GM19455 (cell line): ENCODE measurements at regions not wholly inside any gene's neighbourhood (a gene's known extent, or its start where the extent isn't known, plus 50 kb on each side); places are given as distances from the start of the nearest gene placed in this dataset.

Experiments used
- ATAC-seq: cut with Tn5 transposase; IDR thresholded peaks from one replicate; pipeline ENCODE4 v1.9.1; 2021; ENCODE audit not compliant: unreplicated experiment

DNA sequence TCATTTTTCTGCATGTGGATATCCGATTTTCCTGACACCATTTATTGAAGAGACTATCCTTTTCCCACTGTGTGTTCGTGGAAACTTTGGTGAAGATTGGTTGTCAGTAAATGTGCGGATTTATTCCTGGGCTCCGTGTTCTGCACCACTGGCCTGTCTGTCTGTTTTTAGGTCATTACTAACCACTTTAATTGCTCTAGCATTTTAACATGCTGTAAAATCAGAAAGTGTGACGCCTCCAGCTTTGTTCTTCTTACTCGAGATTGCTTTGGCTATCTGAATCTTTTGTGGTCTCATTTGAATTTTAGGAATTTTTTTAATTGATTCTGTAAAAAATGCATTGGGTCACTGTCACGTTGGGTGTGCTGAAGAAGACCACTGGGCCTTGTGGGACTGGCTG is 1458.7 kb downstream of the AACS start:
- no peak for ATAC-seq

DNA sequence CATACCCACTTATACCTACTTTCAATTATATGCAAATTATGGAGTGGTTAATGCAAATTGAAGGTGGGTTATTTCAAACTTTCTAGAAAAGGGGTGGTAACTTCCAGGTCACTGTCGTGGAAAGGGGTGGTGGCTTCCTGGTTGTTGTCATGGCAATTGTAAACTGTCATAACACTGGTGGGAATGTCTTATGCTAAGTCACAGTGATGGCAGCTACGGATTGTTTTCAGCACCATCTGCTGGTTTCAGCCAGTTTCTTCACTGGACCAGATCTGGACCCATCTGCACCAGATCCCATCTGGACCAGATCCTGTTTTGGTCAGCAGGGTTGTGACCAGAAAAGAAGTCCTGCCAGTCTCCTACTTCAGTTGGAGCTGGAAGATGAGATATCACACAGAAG is 1469.3 kb downstream of the AACS start:
- ATAC-seq: no peak

DNA sequence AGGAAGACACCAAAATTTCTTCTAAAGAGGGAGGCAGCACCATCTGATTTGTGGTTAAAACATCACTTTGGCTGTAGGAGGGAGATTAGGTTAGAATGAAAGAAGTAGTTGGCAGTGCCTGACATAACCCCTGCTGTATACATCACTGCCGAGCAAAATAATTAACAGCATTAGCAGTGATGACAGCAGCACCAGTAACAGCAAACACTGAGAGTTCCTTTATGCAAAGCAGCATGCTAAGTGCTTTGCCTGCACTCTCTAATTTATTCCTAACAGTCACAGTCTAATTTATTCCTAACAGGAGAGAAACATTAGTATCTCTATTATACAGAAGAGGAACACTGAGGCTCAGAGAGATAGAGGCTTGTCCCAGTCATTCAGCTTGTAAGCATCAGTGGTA is 1469.7 kb downstream of the AACS start:
- ATAC-seq: no peak

DNA sequence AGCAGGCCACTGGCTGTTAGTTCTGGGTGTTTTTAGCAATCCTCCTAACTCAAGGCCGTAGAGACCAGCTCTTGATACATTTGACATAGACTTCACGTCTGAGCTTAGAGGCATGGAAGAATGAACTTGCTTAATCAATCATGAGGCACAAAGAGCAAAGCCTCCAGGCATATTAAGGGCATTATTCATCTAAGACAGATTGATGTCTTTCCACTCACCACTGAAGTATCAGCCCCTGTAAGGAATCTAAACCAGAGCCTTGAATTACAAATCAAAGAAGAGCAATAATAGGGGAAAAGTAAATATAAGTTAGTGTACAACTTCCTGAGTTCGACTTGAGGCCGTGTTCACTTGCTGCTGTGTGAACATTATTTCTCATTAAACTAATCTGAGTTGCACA is 1470.7 kb downstream of the AACS start:
- no peak for ATAC-seq

DNA sequence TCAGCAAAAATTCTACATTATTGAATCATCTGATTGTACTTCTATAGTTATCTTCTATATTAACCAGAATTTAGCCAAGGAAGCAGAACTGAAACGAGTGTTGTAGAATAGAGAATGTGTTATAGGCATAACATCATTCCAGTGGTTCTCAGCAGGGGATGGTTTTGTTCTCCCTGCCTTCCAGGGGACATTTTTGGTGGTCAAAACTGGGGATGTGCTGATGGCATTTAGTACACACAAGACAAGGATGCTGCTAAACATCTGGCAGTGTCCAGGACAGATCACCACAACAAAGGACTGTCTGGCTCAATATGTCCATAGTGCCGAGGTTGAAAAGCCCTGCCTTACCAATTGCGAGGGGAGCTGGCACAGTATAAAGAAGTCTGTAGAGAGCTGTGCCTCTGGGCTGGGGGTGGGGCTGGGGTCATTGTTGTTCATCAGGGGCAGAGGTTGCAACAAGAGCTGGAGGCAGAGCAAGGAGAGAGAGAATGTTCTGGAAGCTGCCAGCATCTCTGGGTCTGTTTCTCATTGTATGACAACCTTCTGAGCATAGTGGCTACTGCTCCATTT is 1472.8 kb downstream of the AACS start:
- no peak for ATAC-seq

DNA sequence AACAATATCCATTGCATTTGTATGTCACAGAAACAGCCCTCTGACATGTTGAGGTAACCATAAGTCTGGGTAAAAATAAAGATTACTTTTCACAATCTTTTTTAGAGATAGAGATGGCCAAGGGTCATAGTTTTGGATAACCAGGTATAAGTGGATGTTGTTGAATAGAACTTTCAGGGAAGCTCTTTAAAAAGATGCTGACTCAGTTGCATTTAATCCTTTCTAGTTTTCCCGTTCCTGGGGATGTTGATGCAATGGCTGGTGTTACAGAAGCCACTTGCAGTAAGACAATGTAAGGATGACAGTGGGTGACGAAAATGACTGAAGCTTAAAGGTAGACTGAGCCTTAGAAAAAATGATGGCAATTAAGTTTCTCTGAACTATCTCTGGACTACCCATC is 1473.7 kb downstream of the AACS start:
- no peak for ATAC-seq

DNA sequence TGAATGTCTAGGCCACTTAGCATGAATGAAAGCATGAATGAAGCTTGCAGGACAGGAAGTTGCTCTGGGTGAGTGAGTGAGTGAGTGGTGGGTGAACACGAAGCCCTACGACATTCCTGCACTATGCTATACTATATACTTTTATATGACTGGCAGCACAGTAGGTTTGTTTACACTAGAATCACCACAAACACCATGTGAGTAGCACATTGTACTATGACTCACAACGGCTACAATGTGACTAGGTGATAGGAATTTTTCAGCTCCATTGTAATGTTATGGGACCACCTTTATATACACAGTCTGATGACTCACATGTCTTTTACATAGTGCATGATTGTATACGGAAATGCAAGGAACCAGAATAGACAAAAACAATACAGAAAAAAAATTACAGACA is 1480.2 kb downstream of the AACS start:
- ATAC-seq: no peak

DNA sequence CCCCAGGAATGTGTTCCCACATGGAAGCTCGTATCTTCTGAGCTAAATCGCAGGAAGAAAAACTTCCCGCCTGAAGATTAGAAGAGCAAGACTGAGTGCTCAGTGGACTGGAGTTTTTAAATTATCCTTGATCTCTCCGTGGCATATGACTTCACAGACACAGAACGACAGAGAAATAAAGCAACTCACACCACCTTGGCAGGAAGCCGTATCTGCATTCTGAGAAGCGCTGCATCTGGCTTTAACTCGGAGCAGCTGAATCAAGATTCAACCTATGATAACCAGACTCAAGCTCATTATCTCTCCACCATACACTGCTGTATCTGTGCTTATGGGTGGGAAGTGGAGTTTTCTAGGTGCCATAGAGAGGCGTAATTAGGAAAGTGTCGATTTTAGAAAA is 1482.7 kb downstream of the AACS start:
- no peak for ATAC-seq

DNA sequence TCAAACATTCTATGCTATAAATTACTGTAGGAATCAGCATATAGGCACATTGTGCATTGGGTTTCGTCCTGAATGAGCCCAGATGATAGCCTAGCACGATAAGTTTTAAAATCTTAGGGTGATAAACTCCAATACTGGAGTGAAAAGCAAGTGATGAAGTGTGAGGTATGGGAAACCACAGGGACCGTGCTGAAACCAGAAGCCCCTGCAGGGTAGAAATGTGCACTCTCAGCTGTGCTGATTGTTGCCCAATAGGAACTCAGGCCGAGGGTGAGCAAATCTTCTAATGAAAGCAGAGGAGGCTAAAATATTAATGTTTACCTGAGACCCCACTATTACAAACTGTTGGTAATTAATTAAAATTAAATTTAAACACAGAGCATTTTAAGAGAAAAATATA is 1486.6 kb downstream of the AACS start:
- ATAC-seq: no peak

DNA sequence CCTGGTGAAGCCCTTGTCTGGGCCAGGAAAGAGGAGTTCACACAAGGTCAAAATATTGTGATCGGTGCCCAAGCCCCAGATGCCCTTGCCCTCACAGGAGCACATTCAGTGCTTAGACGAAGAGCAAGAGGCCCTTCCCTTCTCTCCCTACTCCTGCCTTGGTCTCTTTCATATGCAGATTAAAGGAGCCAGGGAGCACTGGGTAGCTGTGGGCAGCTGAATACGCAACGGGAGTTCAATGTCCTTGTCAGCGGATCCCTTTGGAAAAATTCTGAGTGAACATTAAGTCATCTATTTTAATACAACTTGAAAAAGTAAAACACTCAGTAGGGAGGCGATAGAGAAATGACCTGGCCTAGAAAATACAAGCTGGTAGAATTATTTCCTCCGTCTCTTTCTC is 1489.4 kb downstream of the AACS start:
- ATAC-seq: no peak

DNA sequence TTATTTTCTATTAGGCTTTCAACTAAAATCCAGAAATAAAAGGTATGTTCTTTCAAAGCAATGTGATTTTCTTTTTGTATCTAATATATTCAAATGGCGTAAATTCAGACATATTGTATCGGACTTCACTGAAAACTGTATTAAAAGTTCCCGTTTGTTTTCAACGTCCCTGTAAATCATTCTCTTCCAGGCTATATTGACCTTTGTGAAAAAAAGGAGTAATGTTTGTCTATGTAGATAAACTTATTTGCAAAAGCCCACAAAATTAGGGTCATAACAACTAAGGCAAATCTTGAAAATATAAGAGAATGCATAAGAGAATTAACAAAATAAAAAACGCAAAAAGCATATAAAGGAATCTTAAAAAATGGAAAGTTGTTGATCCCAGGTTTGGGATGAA is 1492.4 kb downstream of the AACS start:
- ATAC-seq: no peak

DNA sequence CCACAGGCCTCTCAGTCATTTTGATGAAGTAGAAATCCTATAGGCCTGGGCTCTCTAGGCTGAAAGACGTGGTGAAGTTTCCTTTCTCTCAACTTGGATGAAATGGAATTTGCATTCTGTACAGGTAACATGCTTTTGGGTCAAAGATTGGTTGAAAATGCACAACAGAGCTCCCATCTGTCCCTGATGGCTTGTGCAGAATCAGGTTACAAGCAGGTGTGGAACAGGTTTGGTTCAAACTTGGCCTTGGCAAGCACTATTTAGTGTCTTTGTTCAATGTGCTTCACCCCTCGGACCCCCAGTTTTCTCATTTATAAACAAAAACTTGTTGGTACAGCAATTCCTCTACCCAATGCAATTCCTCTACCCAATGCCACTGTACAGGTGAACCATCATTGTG is 1493.0 kb downstream of the AACS start:
- ATAC-seq: no peak

DNA sequence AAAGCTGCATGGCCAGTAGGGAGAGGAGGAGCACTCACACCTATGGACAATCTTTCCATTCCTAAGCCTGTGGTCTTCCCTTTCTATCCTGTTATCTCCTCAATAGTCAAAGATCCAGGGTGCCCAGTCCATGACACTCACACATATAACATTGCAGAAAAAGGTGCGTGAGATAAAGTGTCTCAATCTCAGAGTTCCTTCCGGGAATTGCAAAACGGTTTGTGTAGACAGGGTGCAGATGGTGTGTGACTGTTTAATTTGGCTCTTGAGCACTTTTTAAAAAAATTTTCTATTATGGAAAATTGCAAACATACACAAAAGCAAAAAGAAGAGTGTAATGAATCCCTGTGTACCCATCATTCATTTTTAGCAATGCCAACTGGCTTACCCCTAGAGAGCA is 1493.6 kb downstream of the AACS start:
- no peak for ATAC-seq

DNA sequence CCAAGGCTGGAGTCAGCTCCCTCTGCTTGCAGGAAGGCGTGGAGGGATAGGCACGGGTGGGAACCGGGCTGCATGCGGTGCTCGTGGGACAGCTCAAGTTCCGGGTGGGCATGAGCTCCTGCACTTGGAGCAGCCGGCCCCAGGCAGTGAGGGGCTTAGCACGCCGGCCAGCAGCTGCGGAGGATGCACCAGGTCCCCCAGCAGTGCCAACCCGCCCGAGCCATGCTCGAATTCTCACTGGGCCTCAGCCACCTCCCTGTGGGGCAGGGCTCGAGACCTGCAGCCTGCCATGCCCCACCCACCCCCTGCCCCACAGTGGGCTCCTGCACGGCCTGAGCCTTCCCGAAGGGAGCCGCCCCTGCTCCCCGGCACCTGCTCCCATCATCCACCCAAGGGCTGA is 1501.8 kb downstream of the AACS start:
- ATAC-seq: no peak

DNA sequence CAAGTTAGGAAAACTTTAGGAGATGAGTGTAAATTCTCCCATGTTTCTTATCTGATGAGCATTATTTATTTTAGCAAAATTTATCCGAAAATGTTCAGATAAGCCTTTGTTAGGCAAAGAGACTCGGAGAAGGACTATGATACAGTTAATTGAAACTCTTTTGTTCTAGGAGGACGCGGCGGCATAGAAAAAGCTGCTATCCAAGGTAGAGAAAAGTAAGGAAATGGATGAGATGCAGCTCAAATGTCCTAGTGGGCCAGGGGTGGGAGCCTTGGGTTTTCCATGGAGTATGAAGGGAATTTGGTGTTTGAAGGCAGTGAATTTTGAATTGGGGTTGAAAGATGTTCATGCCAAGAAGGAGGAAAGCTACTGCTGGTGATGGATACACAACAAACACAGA is 1504.5 kb downstream of the AACS start:
- no peak for ATAC-seq

DNA sequence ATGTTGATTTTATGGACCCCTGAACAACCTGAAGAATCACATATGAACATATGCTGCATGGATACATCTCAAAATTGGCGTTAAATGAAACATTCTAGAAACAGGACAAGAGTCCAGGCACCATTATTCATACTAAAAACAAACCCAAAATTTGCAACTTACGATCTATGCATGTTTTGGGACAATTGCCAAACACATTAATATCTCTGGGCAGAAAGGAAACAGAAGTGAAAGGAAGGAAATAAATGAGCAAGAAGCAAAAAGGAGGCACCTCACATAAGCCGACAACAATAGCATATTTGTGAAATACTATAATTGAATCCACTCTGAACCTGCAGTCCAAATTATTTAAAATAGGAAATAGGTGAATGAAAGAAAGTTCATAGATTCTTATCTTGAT is 1505.3 kb downstream of the AACS start:
- ATAC-seq: no peak

DNA sequence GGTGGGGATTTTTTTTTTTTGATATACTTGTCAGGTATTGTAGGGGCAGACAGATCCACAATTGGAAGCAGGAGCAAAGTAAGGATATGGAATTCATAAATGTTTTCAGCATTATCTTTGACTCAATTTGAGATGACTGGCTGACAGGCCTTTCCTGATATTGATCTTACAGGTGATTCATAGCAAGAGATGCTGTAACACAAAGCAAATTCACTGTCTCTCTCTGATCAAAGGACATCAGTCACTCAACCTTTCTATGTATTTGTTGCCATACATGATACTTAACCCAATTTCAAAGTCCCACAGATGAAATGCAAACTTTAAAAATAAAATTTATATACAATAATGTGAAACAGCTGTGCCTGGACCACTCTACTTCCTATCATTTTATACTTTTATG is 1506.9 kb downstream of the AACS start:
- ATAC-seq: no peak

DNA sequence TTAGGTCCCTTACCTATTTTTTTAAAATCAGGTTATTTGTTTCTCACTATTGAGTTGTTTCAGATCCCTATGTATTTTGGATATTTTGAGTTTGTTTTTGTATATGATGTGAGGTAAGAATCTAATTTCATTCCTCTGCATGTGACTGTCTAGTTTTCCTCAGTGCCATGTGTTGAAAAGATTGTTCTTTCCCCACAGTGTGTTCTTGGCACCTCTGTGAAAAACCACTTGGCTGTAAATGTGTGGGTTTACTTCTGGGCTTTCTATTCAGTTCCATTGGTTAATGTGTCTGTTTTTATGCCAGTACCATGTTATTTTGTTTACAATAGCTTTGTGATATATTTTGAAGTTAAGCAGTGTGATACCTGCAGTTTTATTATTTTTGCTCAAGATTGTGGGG is 1516.4 kb downstream of the AACS start:
- no peak for ATAC-seq

DNA sequence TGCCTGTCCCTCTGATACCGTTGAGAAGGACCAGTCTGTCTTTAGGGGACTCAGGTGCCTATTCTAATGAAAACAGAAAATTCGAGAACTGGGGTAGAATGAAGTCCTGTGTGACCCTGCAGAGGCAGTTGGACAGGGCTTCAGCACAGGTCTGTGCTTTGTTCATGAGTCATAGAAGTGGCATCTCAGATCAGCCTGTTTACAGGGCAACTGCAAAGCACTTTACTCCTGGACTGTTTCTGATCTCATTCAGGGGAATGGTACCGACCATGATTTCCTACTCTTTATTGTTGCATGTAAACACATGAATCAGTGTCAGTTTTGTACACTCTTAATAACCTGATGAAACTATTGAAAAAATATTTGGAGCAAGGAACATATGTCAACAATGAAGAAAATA is 1517.0 kb downstream of the AACS start:
- ATAC-seq: no peak

DNA sequence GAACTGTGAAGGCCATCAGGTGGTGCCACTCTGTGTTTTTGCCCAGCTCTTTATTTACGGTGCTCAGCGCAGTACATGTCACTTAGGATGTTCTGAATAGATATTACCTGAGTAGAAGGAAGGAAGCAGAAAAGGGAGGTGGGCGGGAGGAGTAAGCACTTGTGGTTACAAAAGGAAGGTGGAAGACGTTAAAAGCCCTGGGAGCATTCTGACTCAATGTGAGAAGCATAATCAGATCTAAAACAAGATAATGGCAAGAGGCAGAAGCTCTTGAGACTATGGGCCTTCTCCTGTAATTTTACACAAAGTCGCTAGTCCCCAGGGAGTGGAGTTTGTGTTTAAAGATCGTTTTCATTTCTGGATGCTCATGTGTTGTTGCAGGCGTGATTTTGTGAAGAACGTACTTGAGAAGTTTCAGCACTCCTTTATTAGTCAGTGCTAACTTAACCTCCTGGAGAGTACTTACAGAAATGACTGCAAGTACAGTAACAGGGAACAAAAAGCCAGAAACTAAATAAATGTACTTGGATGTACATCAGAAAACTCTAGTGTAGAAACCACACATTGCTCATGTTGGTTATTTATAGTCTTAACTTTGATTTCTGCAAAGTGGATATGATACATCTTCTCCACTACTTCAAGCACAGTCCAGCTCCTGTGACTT is 1523.5 kb downstream of the AACS start:
- no peak for ATAC-seq

DNA sequence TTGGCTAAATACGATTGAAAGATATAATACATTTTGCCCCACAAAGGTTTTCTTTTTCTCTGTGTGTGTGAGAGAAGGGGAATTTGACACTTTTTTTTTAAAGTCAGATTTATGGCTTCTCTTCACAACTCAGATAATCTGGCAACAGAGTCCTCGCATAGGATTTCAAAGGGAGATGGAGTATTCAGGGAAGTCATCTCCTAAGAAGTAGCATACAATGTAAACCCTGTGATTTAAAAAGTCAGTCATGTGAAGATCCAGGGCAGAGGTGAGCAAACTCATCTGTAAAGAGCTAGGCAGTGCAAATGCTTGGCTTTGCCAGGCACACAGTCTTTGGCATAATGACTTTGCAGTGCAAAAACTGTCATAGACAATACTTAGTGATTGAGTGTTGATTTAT is 1526.3 kb downstream of the AACS start:
- no peak for ATAC-seq

DNA sequence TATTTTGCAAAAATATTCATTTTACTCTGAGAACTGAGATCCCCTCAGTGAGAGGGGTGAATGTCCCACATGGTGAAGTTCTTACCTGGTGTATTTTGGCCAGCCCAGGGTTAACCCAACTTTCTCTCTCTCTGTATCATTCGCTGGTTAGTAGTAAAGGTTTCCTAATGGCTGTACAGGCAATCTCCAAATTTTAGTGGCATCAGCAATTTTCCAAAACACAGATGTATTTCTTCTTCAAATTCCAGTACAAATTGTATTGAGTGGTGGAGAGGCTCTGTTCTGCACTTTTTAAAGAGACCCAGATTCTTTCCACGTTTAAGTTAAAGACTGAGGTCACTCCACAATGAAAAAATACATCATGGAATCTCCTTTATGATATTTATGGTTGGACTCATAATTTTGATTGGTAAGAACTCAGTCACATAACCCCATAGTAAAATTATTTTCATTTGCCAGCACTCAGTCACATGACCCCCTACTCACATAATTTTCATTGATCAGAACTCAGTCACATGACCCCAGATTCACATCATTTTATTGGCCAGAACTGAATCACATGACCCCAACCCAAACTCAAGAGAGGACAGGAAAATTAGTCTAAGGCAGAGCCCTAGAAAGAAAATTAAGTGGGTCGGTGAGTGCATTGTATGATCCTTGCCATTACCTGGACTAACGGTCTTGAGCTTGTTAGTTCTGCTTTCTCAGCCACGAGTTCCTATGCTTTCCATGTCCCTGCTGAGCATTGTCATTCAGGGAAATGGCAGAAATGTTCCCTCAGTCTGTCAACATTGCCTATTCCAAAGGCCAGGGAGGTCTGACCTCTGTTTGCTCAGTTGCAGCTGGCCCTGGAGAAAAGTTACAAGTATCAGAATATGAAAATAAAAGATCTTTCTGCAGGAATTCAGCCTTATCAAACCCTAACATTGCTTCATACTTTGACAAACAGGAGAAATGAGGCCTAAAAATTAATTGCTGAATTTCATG is 1536.2 kb downstream of the AACS start:
- ATAC-seq: no peak
